ENCODE measurements at regions not wholly inside any gene's neighbourhood (a gene's known extent, or its start where the extent isn't known, plus 50 kb on each side); places are given as distances from the start of the nearest gene placed in this dataset.

- no peaks in the 10 kb centered on the region for H3K9me3 ChIP-seq (ENCODE audit: insufficient read depth, low read length, severe bottlenecking)
- no peak for DNase-seq
- H3K4me1 ChIP-seq (ENCODE audit: insufficient read depth, low read length), result no peaks in the 10 kb centered on the region
- H4K20me1 ChIP-seq (ENCODE audit: insufficient read depth, low read length), result no peaks in the 10 kb centered on the region
- TF ChIP-seq EZH2 (IDR thresholded peaks at IDR 0.05; ENCODE audit: borderline replicate concordance, low read depth, low read length, severe bottlenecking) (no peak), CTCF (IDR thresholded peaks at IDR 0.05; ENCODE audit: borderline replicate concordance, extremely low read depth, low read length, poor library complexity, severe bottlenecking) (no peak)
- no peak overlapping the region for H3K4me2 ChIP-seq (ENCODE audit: insufficient read depth, low read length)
- H2AFZ ChIP-seq (ENCODE audit: low read depth, low read length), result no peak overlapping the region
- H3K9ac ChIP-seq (ENCODE audit: low read depth, low read length), result no peak overlapping the region
- H3K79me2 ChIP-seq (ENCODE audit: insufficient read depth, low read length), result no peaks in the 10 kb centered on the region
- H3K27ac ChIP-seq (ENCODE audit: low read length), result no peak overlapping the region
- H3K4me3 ChIP-seq (ENCODE audit: low read depth in 1 of 2, low read length in 2 of 2), result no peak overlapping the region
- ATAC-seq (ENCODE audit: insufficient read depth, low read depth), result no peak
- H3K36me3 ChIP-seq (ENCODE audit: insufficient read depth, low read length), result no peaks in the 10 kb centered on the region
- no peaks in the 10 kb centered on the region for H3K27me3 ChIP-seq (ENCODE audit: insufficient read depth, low read length, poor library complexity)
Measured at GRCh38 chr3:87766721-87767120, 292.1 kb downstream of the CGGBP1 start.

- no peaks in the 10 kb centered on the region for H3K36me3 ChIP-seq (ENCODE audit: insufficient read depth, low read length)
- no peaks in the 10 kb centered on the region for H3K79me2 ChIP-seq (ENCODE audit: insufficient read depth, low read length)
- no peaks in the 10 kb centered on the region for H3K4me1 ChIP-seq (ENCODE audit: insufficient read depth, low read length)
- no peaks in the 10 kb centered on the region for H3K9me3 ChIP-seq (ENCODE audit: insufficient read depth, low read length, severe bottlenecking)
- H3K27ac ChIP-seq (ENCODE audit: low read length), result no peak overlapping the region
- ATAC-seq (ENCODE audit: insufficient read depth, low read depth) (no peak), DNase-seq (no peak)
- H3K4me3 ChIP-seq (ENCODE audit: low read depth in 1 of 2, low read length in 2 of 2), result no peak overlapping the region
- no peak for TF ChIP-seq CTCF (IDR thresholded peaks at IDR 0.05; ENCODE audit: borderline replicate concordance, extremely low read depth, low read length, poor library complexity, severe bottlenecking)
- TF ChIP-seq EZH2 (IDR thresholded peaks at IDR 0.05; ENCODE audit: borderline replicate concordance, low read depth, low read length, severe bottlenecking), result no peak
- no peaks in the 10 kb centered on the region for H3K27me3 ChIP-seq (ENCODE audit: insufficient read depth, low read length, poor library complexity)
- no peak overlapping the region for H2AFZ ChIP-seq (ENCODE audit: low read depth, low read length)
- no peaks in the 10 kb centered on the region for H4K20me1 ChIP-seq (ENCODE audit: insufficient read depth, low read length)
- H3K4me2 ChIP-seq (ENCODE audit: insufficient read depth, low read length), result no peak overlapping the region
- no peak overlapping the region for H3K9ac ChIP-seq (ENCODE audit: low read depth, low read length)
Measured at GRCh38 chr3:87765256-87765655, 293.5 kb downstream of the CGGBP1 start.

GRCh38 chr3:87761795-87762194, 297.0 kb downstream of the CGGBP1 start:
- H3K9me3 ChIP-seq (ENCODE audit: insufficient read depth, low read length, severe bottlenecking), result no peaks in the 10 kb centered on the region
- ATAC-seq (ENCODE audit: insufficient read depth, low read depth) (no peak), DNase-seq (no peak)
- no peaks in the 10 kb centered on the region for H3K79me2 ChIP-seq (ENCODE audit: insufficient read depth, low read length)
- H3K27me3 ChIP-seq (ENCODE audit: insufficient read depth, low read length, poor library complexity), result no peaks in the 10 kb centered on the region
- H3K4me1 ChIP-seq (ENCODE audit: insufficient read depth, low read length), result no peaks in the 10 kb centered on the region
- no peak overlapping the region for H3K4me3 ChIP-seq (ENCODE audit: low read depth in 1 of 2, low read length in 2 of 2)
- no peak for TF ChIP-seq EZH2 (IDR thresholded peaks at IDR 0.05; ENCODE audit: borderline replicate concordance, low read depth, low read length, severe bottlenecking)
- TF ChIP-seq CTCF (IDR thresholded peaks at IDR 0.05; ENCODE audit: borderline replicate concordance, extremely low read depth, low read length, poor library complexity, severe bottlenecking), result no peak
- H2AFZ ChIP-seq (ENCODE audit: low read depth, low read length), result no peak overlapping the region
- no peak overlapping the region for H3K9ac ChIP-seq (ENCODE audit: low read depth, low read length)
- H3K4me2 ChIP-seq (ENCODE audit: insufficient read depth, low read length), result no peak overlapping the region
- H3K27ac ChIP-seq (ENCODE audit: low read length), result no peak overlapping the region
- no peaks in the 10 kb centered on the region for H3K36me3 ChIP-seq (ENCODE audit: insufficient read depth, low read length)
- H4K20me1 ChIP-seq (ENCODE audit: insufficient read depth, low read length), result no peaks in the 10 kb centered on the region

- Histone ChIP-seq H3K9ac (ENCODE audit: low read depth, low read length) (no peak overlapping the region), H3K79me2 (ENCODE audit: insufficient read depth, low read length) (no peaks in the 10 kb centered on the region), H3K36me3 (ENCODE audit: insufficient read depth, low read length) (no peaks in the 10 kb centered on the region), H3K27ac (ENCODE audit: low read length) (no peak overlapping the region), H3K27me3 (ENCODE audit: insufficient read depth, low read length, poor library complexity) (no peaks in the 10 kb centered on the region), H3K4me2 (ENCODE audit: insufficient read depth, low read length) (no peak overlapping the region), H3K4me1 (ENCODE audit: insufficient read depth, low read length) (no peaks in the 10 kb centered on the region), H2AFZ (ENCODE audit: low read depth, low read length) (no peak overlapping the region), H3K4me3 (ENCODE audit: low read depth in 1 of 2, low read length in 2 of 2) (no peak overlapping the region), H3K9me3 (ENCODE audit: insufficient read depth, low read length, severe bottlenecking) (no peaks in the 10 kb centered on the region), H4K20me1 (ENCODE audit: insufficient read depth, low read length) (no peaks in the 10 kb centered on the region)
- ATAC-seq (ENCODE audit: insufficient read depth, low read depth) (no peak), DNase-seq (no peak)
- TF ChIP-seq CTCF (IDR thresholded peaks at IDR 0.05; ENCODE audit: borderline replicate concordance, extremely low read depth, low read length, poor library complexity, severe bottlenecking) (no peak), EZH2 (IDR thresholded peaks at IDR 0.05; ENCODE audit: borderline replicate concordance, low read depth, low read length, severe bottlenecking) (no peak)
Measured at GRCh38 chr3:87761341-87761740, 297.5 kb downstream of the CGGBP1 start.

All from DND-41 (cell line).